HG02610 (cell line): ENCODE measurements at regions not wholly inside any gene's neighbourhood (a gene's known extent, or its start where the extent isn't known, plus 50 kb on each side); places are given as distances from the start of the nearest gene placed in this dataset.

ENCODE experiments used
- ATAC-seq: cut with Tn5 transposase; IDR thresholded peaks from one replicate; pipeline ENCODE4 v1.9.1; 2021; ENCODE audit warnings: mild to moderate bottlenecking, moderate library complexity; ENCODE audit not compliant: unreplicated experiment

GRCh38 chr2:122899614-122900013, 1125.5 kb upstream of the CNTNAP5 start:
- ATAC-seq, result no peak

DNA sequence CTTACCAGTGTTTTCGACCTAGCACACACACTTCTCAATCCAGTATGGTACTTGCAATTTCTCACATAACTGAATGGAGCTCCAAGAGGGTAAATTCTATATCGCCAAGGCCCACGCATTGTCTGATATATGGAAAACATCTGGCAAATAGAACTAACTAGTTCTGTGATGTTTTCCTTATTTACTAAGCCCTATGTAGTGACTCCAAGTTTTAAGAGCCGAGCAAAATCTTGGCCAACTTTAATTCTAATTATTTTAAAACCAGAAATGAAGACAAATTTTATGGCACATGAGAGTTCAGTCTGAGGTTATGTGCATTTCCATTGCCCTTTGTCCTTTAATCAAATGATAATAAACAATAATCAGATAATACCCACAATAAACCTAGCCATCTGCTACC, 1119.7 kb upstream of the CNTNAP5 start:
- ATAC-seq, result no peak

GRCh38 chr2:122908159-122908558, 1116.9 kb upstream of the CNTNAP5 start:
- no peak for ATAC-seq

DNA sequence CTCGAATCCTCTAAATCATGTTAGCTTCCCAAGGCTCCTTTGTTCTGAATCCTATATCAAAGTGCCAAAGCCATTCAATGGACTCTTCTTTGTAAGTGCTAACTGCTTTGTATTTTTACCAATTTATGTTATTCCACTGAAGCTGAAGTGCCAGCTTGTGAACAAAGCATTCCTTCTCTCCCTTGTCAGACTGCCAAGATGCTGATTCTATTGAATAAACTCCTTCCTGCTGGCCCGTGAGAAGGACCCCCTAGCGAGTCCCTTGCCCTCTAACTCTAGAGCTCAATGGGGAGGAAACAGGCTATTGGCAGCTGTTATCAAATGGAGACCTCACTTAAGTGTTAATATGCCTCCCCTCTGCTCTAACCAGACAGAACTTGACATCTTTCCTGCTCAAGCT, 1097.9 kb upstream of the CNTNAP5 start:
- no peak for ATAC-seq

DNA sequence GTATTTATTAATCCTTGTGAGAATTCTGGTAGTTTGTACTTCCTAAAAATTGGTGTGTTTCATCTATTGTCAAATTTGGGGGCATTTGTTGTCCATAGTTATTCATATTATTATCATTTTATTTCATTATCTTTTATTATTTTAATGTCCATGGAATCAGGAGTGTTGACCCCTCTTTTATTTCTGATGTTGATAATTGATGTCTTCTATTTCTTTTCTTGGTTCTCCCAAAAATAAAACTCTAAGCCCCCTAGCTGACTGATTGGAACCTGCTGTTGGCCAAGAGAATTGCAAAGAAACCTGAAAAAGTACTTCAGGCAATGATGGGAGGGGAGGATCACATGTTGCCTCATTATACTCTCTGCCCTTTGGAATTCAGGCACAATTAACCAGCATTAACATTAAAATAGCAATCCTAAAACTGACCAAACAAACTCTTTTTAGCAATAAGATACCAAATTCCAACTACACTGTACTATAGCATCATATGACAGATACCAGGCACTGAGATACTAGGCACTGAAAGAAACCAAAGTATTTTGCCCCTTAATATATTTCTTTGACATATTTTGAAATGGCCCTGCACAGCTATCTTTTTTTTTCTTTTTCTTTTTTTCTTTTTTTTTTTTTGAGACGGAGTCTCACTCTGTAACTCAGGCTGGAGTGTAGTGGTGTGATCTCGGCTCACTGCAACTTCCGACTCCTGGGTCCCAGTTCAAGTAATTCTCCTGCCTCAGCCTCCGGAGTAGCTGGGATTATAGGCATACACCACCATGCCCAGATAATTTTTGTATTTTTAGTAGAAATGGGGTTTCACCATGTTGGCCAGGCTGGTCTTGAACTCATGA, 1097.2 kb upstream of the CNTNAP5 start:
- ATAC-seq, result no peak

- no peak for ATAC-seq
Measured at GRCh38 chr2:122929347-122929746, 1095.7 kb upstream of the CNTNAP5 start.

DNA sequence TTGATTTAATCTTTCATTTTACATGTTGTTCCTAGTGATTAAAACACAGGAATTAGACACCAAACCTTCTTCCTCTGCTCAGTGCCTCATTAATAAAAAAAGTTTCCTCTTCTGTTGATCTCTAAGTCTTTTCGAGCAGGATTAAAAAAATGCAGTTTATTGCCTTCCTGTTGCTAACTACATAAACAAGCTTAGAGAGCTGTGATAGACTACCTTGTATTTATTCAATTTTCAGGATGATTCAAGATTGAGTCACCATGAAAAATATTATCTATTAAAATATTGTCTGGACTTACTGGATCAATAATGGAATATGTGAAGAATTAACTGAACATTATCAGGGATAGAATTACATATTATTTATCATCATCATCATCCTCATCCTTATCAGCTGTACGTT, 1089.6 kb upstream of the CNTNAP5 start:
- ATAC-seq, result no peak

GRCh38 chr2:122939796-122940195, 1085.3 kb upstream of the CNTNAP5 start:
- ATAC-seq, result no peak

DNA sequence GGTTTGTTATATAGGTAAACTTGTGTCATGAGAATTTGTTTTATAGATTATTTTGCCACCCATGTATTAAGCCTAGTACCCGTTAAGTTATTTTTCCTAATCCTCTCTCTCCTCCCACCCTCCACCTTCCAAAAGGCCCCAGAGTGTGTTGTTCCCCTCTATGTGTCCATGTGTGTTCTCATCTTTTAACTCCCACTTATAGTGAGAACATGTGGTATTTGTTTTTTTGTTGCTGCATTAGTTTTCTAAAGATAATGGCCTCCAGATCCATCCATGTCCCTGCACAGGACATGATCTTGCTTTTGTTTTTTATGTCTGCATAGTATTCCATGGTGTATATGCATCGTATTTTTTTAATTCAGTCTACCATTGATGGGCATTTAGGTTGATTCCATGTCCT, 1075.6 kb upstream of the CNTNAP5 start:
- ATAC-seq, result no peak

DNA sequence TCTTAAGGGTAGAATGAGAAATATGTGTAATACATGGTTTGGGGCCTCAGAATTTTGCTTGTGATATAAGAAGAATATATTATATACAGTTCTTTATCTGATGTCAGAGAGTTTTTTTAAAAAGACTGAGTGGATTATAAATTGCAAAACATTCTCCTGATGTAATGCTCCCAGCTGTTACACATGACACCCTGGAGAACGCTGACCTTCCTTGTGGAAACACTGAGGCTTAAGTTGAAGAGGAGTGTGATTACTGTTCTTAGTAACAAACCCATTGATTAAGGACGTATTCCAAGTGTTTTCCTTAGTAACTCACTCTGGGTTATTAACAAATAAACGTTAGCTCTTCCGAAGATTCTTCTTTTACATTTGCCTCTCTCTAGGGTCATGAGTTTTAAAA, 1069.3 kb upstream of the CNTNAP5 start:
- ATAC-seq, result no peak

- ATAC-seq, result no peak
Measured at GRCh38 chr2:122960759-122961641, 1064.1 kb upstream of the CNTNAP5 start.

- ATAC-seq, result no peak
Measured at GRCh38 chr2:122966461-122966860, 1058.6 kb upstream of the CNTNAP5 start.

DNA sequence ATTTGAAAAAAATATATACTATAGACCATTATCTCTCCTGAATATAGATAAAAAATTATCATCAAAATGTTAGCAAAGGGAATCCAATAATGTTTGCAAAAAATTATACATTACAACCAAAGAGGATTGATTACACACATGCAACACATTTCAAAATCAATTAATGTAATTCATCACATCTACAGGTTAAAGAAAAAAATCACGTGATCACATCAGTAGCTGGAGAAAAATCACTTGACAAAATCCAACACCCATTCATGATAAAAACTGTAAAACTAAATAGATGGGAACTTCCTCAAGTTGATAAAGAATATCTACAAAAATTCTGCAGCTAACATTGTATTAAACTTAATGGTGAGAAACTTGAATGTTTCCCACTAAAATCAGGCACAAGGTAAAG, 1047.5 kb upstream of the CNTNAP5 start:
- no peak for ATAC-seq

DNA sequence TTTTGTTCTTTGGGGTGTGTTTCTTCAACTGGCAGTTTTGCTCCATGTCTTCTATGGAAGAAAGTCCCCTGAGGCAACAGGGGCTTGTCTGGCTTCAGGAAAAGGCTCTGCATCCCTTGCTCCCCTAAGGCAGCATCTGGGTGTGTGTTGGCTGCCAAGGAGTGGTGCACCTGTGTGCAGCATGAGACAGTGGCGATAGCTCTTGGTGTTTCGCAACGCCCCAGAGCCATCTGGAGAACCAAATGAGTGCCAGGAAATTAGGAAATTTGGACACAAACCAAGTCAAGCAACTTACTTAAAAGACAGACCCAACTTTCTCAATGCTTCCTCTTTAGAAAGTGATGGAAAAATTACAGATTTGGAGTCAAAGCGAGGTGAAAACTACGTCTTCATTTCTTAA, 1044.4 kb upstream of the CNTNAP5 start:
- ATAC-seq, result no peak

- no peak for ATAC-seq
Measured at GRCh38 chr2:122982936-122983335, 1042.2 kb upstream of the CNTNAP5 start.

DNA sequence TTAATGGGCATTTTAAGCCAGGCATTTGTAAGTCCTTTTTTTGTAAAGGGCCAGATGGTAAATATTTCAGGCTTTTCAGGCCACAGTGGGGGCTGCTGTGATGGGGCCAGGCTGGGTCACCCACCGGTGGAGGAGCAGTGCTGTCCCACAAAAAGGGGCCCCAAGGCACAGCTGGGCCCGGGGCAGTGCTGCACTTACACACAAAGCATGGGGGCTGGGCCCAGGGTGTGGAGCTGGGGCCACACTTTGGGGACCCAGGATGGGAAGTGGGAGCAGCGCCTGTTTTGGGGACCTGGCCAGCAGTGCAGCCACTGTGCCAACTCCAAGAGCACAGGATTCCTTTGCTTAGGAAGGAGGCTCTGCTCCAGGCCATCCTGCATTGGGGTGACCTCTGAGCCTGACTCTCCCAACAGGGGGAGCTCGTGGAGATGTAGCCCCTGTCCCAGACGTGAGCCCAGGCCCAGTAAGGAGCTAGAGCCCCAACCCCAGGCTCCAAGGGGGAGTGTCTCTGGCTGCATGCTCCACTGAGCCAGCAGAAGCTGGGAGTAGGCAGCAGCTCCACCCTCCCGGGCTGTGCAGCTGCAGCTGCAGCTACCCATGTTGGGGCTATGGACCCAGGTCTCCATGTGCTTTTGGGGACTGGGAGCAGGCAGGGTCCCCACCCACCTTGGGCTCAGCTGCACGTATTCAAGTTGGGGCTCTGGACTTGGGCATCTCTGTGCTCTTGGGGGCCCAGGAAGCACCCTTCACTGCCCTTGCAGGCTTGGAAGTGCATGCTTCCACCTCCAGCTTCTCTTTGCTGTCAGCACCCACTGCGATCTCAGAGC, 1036.5 kb upstream of the CNTNAP5 start:
- ATAC-seq, result no peak

GRCh38 chr2:122993592-122993991, 1031.5 kb upstream of the CNTNAP5 start:
- ATAC-seq, result no peak

DNA sequence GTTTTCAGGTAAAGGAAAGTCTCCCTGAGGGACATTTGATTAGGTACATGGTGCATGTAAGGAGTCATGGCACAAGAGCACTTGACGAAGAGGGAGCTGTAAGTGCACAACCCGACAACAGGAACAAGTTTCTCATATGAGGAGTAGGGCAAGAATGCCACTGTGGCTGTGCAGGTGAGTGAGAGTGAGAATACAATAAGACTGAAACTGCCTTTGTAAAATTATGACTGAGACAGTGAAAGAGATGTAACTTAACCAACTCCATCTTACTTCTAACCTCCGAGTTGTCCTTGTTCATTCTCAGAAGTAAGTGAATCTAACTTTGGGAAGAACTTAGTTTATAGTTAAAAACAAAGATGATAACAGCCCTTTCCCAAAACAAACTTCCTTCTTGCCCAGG, 1025.8 kb upstream of the CNTNAP5 start:
- peak; percentile 94 for ATAC-seq

GRCh38 chr2:122999821-123000220, 1025.3 kb upstream of the CNTNAP5 start:
- no peak for ATAC-seq

DNA sequence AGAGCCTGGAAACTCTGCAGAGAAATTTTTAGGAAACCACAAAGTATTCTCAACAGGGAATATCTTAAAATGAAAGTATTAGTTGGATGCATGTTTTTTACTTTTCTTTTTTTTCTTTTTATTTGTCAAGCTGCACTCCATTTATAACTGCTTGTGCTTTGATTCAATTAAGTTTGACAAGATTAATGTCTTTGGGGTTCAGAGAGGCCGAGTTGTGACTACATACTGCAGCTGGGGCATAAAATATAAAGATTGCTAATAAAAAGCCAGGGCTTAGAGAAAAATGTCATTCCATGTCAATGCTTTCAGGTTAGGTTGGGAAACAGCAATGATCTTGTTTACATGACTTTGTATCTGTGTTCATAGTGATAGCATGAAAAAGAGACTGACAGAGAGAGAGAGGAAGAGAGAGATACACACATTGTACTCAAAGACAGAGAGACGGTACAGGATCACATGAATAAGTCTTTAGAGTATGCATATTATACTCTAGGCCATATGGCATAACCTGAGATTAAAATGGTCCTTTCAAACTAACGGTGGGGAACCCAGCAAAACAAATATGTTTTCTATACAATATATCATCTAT, 1022.3 kb upstream of the CNTNAP5 start:
- no peak for ATAC-seq

DNA sequence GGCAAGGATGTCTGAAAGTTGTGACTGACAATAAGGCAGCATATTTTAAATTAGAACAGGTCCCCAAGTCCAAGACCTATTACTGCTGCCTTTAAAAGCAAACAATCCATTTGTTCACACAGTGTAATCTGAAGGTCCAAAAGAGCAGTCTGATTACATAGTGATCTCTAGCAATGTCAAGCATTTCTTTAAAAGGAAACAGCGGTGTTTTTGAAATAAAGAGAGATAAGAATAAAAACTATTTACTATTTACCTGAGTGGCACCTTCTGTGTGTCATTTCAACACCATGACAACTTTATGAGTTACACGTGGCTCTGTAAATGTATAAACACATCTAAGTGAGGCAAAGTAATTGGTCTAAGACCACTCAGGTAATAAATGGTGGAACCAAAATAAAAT, 1009.9 kb upstream of the CNTNAP5 start:
- no peak for ATAC-seq
